Fibroblast of villous mesenchyme (primary cell): ENCODE measurements at regions not wholly inside any gene's neighbourhood (a gene's known extent, or its start where the extent isn't known, plus 50 kb on each side); places are given as distances from the start of the nearest gene placed in this dataset.
"Not testable (repeated sequence)": the region's sequence is repeated elsewhere in the genome, so short reads cannot be mapped to it uniquely, and the experiment has no call there.

Experiments used
- DNase-seq: peaks from one replicate; pipeline ENCODE4 v3.0.0-alpha.2; 2010; ENCODE audit warnings: low read depth
- H3K4me3 ChIP-seq: 2 replicates; pipeline ENCODE4 v1.5.1; 2011; ENCODE audit warnings: low read depth, mild to moderate bottlenecking, low read length
- CTCF ChIP-seq: IDR thresholded peaks from 2 replicates; pipeline ENCODE4 v1.5.1; 2012; ENCODE audit warnings: low read depth, mild to moderate bottlenecking, low read length; ENCODE audit not compliant: insufficient read depth

GRCh38 chr1:166601650-166602278, 237.5 kb upstream of the POGK start:
- no peak for DNase-seq
- no peak for TF ChIP-seq CTCF
- no peak overlapping the region for H3K4me3 ChIP-seq

- not testable (repeated sequence) for DNase-seq, H3K4me3 ChIP-seq
These were observed 236.5 kb upstream of the POGK start for GRCh38 chr1:166602801-166603200.

- TF ChIP-seq CTCF: no peak
- no peak overlapping the region for H3K4me3 ChIP-seq
These were observed 236.0 kb upstream of the POGK start for GRCh38 chr1:166603296-166603695.

GRCh38 chr1:166605137-166605536, 234.1 kb upstream of the POGK start:
- no peak for TF ChIP-seq CTCF
- H3K4me3 ChIP-seq: no peak overlapping the region
- no peak for DNase-seq

More at GRCh38 chr1:166603296-166603695, 236.0 kb upstream of the POGK start:
- no peak for DNase-seq

- H3K4me3 ChIP-seq: no peak overlapping the region
- no peak for TF ChIP-seq CTCF
- DNase-seq: no peak
These were observed 226.4 kb upstream of the POGK start for GRCh38 chr1:166612886-166613285.

GRCh38 chr1:166616206-166616605, 223.1 kb upstream of the POGK start:
- no peak overlapping the region for H3K4me3 ChIP-seq
- no peak for TF ChIP-seq CTCF
- DNase-seq: no peak

GRCh38 chr1:166626711-166627110, 212.6 kb upstream of the POGK start:
- no peak for TF ChIP-seq CTCF
- H3K4me3 ChIP-seq: no peak overlapping the region
- no peak for DNase-seq
